AG04449 (cell line): ENCODE measurements at regions not wholly inside any gene's neighbourhood (a gene's known extent, or its start where the extent isn't known, plus 50 kb on each side); places are given as distances from the start of the nearest gene placed in this dataset.
"Not testable (repeated sequence)": the region's sequence is repeated elsewhere in the genome, so short reads cannot be mapped to it uniquely, and the experiment has no call there.

ENCODE experiments used
- CTCF ChIA-PET: fragments of 350-600 bp; formaldehyde crosslinking; extraction: SDS; loops from one replicate; lab custom pipeline; 2021; ENCODE audit warnings: antibody characterized with exemption; lab: Yijun Ruan, JAX
- POLR2A ChIA-PET: fragments of 400-600, 350-600 bp; formaldehyde crosslinking; extraction: SDS; loops from one replicate; lab custom pipeline; 2020; ENCODE audit warnings: antibody characterized with exemption, inconsistent platforms; lab: Yijun Ruan, JAX
- DNase-seq: peaks from one replicate; pipeline ENCODE4 v3.0.0-alpha.2; 2010; ENCODE audit warnings: low read depth, low spot score
- H3K4me3 ChIP-seq: 2 replicates; pipeline ENCODE4 v1.5.1; 2011; ENCODE audit warnings: low read depth, mild to moderate bottlenecking, control low read depth, low read length
- CTCF ChIP-seq: IDR thresholded peaks from one replicate; pipeline ENCODE4 v1.5.1; 2011; ENCODE audit warnings: mild to moderate bottlenecking, moderate library complexity, low read length, control low read depth, inconsistent platforms; ENCODE audit not compliant: insufficient read depth; ENCODE audit errors: missing control alignments

GRCh38 chrX:7347465-7347864, 199.5 kb upstream of the PUDP start:
- no peak overlapping the region for H3K4me3 ChIP-seq
- POLR2A ChIA-PET: no interaction called here
- DNase-seq: no peak
- CTCF ChIA-PET: no interaction called here
- TF ChIP-seq CTCF: no peak

- H3K4me3 ChIP-seq: no peak overlapping the region
- POLR2A ChIA-PET: no interaction called here
- no peak for DNase-seq
- CTCF ChIA-PET: no interaction called here
- TF ChIP-seq CTCF: no peak
Observed at GRCh38 chrX:7346021-7346420, 198.1 kb upstream of the PUDP start.

GRCh38 chrX:7343181-7343580, 195.2 kb upstream of the PUDP start:
- no peak for TF ChIP-seq CTCF
- CTCF ChIA-PET: interaction anchor here (0.6 kb wide), 1 partner anchor 583 kb away, joined by 3 read pairs; no protein-coding TSS in a partner anchor
- no peak overlapping the region for H3K4me3 ChIP-seq
- POLR2A ChIA-PET: no interaction called here
- DNase-seq: no peak

GRCh38 chrX:7335816-7336362, 187.9 kb upstream of the PUDP start:
- H3K4me3 ChIP-seq, DNase-seq, POLR2A ChIA-PET, CTCF ChIA-PET: not testable (repeated sequence)

- no peak for DNase-seq
- POLR2A ChIA-PET: no interaction called here
- CTCF ChIA-PET: no interaction called here
- no peak for TF ChIP-seq CTCF
- H3K4me3 ChIP-seq: no peak overlapping the region
Observed at GRCh38 chrX:7334253-7334935, 186.4 kb upstream of the PUDP start.

GRCh38 chrX:7330971-7331746, 183.2 kb upstream of the PUDP start:
- TF ChIP-seq CTCF: no peak
- H3K4me3 ChIP-seq: no peak overlapping the region
- peak; percentile 89 for DNase-seq
- ChIA-PET CTCF (no interaction called here), POLR2A (no interaction called here)

- no peak for TF ChIP-seq CTCF
- no peak for DNase-seq
- ChIA-PET POLR2A (no interaction called here), CTCF (no interaction called here)
- no peak overlapping the region for H3K4me3 ChIP-seq
Observed at GRCh38 chrX:7330556-7330955, 182.6 kb upstream of the PUDP start.
